GM21367 (cell line): ENCODE measurements at regions not wholly inside any gene's neighbourhood (a gene's known extent, or its start where the extent isn't known, plus 50 kb on each side); places are given as distances from the start of the nearest gene placed in this dataset.

Experiments
- ATAC-seq: cut with Tn5 transposase; IDR thresholded peaks from one replicate; pipeline ENCODE4 v1.9.1; 2021; ENCODE audit not compliant: unreplicated experiment

DNA sequence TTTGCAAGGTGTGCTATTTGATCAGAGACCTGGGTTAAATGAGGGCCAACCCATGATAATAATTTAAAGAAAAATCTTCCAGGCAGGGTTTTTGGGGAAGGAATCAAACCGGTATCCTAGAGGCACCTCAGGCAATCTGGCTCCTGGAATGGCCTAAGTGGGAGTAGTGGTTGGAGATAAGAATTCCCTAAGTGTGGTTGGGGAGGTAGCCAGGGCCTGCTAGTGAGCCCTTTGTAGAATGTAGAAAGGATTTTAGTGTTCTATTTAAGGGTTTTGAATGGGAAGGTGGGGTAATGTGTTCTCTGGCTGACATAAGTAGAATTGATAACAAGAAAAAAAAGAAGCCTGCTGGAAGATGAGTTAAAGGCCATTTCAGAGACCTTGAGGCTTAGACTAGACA, 422.2 kb downstream of the XIRP2 start:
- no peak for ATAC-seq
